Uterus (tissue), 3 donors: ENCODE measurements at regions not wholly inside any gene's neighbourhood (a gene's known extent, or its start where the extent isn't known, plus 50 kb on each side); places are given as distances from the start of the nearest gene placed in this dataset.

Source experiments
- DNase-seq, 2 donors: peaks; one replicate each; pipeline ENCODE4 v3.0.0-alpha.2; 2019 to 2020
- H3K27ac ChIP-seq, 2 donors: fragments of 200-600 bp; sonication (generic); 1 replicate in 1 of 2; 2 replicates in 1 of 2; pipeline ENCODE4 v1.5.1; 2016 to 2018
- H3K27me3 ChIP-seq, 2 donors: fragments of 200-600 bp; sonication (generic); one replicate each; pipeline ENCODE4 v1.5.1; 2018 to 2019; ENCODE audit warnings: control low read depth in 1 of 2
- H3K36me3 ChIP-seq, 2 donors: fragments of 200-600 bp; sonication (generic); one replicate each; pipeline ENCODE4 v1.5.1; 2019; ENCODE audit warnings: control low read depth in 1 of 2
- H3K4me1 ChIP-seq, 2 donors: fragments of 200-600 bp; sonication (generic); one replicate each; pipeline ENCODE4 v1.5.1; 2018 to 2019; ENCODE audit warnings: control low read depth in 1 of 2
- H3K4me3 ChIP-seq, 2 donors: fragments of 200-600 bp; sonication (generic); 1 replicate in 1 of 2; 2 replicates in 1 of 2; pipeline ENCODE4 v1.5.1; 2018 to 2019; ENCODE audit warnings: mild to moderate bottlenecking in 1 of 2
- H3K9me3 ChIP-seq, 2 donors: fragments of 200-600 bp; sonication (generic); one replicate each; pipeline ENCODE4 v1.5.1; 2019; ENCODE audit warnings: control low read depth in 1 of 2
- CTCF ChIP-seq, 4 experiments: fragments of 200-600 bp in 2 of 4; fragments of 450-650 bp in 2 of 4; sonication (generic) in 2 of 4; IDR thresholded peaks; one replicate each; pipeline ENCODE4 v1.5.1; 2016 to 2019; ENCODE audit warnings: antibody characterized with exemption in 4 of 4, mild to moderate bottlenecking in 2 of 4, moderate library complexity in 1 of 4
- POLR2A ChIP-seq, 2 donors: fragments of 450-650 bp; IDR thresholded peaks; one replicate each; pipeline ENCODE4 v1.6.1; 2016; ENCODE audit warnings: antibody characterized with exemption in 2 of 2, mild to moderate bottlenecking in 1 of 2, moderate library complexity in 1 of 2
- intact Hi-C: fragments of 100-400 bp; cut with DNase I; formaldehyde crosslinking; loops from one replicate; pipeline ENCODE4 v1.15.1; 2023; ENCODE audit warnings: low total_unique reads
- donor health status: DM: yes; HTN: yes; CAD: no.

DNA sequence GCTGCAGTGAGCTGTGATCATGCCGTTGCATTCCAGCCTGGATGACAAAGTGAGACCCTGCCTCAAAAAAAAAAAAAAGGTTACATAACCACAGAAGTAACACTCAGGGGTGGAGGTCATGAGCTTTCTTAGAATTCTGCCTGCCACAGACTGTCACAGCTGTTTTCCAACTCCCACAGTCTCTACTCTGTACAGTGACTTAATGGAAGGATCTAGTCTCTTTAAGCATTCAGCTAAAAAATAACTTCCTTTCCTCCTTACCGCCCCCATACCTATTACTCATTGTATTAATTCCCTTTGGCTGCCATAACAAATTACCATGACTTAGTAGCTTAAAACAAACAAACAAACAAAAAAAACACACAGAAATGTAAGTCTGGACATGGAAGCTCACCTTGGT lies 99.6 kb upstream of the UBE2E1 start:
- Histone ChIP-seq H3K36me3 (no peaks in the 10 kb centered on the region), H3K4me3 (no peak overlapping the region), H3K27me3 (no peaks in the 10 kb centered on the region), H3K27ac (no peak overlapping the region), H3K9me3 (no peaks in the 10 kb centered on the region), H3K4me1 (no peaks in the 10 kb centered on the region)
- intact Hi-C loops = no loop called here
- DNase-seq = no peak
- TF ChIP-seq POLR2A (IDR thresholded peaks at IDR 0.05) (no peak), CTCF (IDR thresholded peaks at IDR 0.05) (no peak)

DNA sequence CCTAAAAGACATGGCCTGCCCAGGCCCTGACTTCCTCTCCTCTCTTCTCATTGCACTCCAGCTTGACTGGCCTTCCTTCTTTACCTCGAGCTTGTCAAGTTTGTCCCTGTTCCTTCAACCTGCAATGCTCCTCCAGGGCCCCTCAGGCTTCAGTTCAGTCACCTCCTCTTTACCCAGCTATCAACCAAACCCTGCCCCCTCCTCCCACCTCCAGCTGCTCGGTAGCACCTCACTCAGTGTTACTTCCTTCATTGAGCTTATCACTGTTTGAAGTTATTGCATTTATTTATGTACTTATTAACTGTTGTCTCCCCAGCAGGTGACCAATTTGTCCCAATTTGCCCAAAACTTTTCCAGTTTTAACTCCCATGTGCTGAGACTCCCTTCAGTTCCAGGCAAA lies 95.8 kb upstream of the UBE2E1 start:
- Histone ChIP-seq H3K4me1 (no peaks in the 10 kb centered on the region), H3K9me3 (no peaks in the 10 kb centered on the region), H3K27me3 (no peaks in the 10 kb centered on the region), H3K36me3 (no peaks in the 10 kb centered on the region), H3K27ac (no peak overlapping the region), H3K4me3 (no peak overlapping the region)
- TF ChIP-seq CTCF (IDR thresholded peaks at IDR 0.05) = no peak
- no peak for TF ChIP-seq POLR2A (IDR thresholded peaks at IDR 0.05)
- intact Hi-C loops = no loop called here
- no peak for DNase-seq

DNA sequence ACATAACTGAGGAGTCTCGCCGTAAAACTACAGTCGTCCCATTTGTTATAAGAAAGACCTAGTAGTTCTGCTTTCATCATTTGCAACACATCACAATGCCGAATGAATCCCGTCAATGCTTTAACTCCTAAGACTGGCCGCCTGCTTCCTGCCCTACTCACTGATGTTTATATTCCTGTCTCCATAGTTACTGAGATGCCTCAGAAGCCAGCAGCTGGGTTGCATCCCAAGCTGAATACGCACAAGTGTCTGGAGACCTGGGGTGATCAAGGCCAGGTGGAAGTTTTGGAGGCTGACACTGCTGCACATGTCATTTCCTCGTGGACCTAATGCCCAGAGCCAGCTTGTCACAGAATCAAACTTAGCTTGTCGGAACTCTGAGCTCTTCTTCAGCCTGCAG lies 95.2 kb upstream of the UBE2E1 start:
- no peaks in the 10 kb centered on the region for H3K9me3 ChIP-seq
- intact Hi-C loops = no loop called here
- H3K27ac ChIP-seq = no peak overlapping the region
- peak; percentile 26 to 64 for DNase-seq
- no peak overlapping the region for H3K4me3 ChIP-seq
- no peak for TF ChIP-seq POLR2A (IDR thresholded peaks at IDR 0.05)
- no peak for TF ChIP-seq CTCF (IDR thresholded peaks at IDR 0.05)
- no peaks in the 10 kb centered on the region for H3K4me1 ChIP-seq
- no peaks in the 10 kb centered on the region for H3K36me3 ChIP-seq
- no peaks in the 10 kb centered on the region for H3K27me3 ChIP-seq

DNA sequence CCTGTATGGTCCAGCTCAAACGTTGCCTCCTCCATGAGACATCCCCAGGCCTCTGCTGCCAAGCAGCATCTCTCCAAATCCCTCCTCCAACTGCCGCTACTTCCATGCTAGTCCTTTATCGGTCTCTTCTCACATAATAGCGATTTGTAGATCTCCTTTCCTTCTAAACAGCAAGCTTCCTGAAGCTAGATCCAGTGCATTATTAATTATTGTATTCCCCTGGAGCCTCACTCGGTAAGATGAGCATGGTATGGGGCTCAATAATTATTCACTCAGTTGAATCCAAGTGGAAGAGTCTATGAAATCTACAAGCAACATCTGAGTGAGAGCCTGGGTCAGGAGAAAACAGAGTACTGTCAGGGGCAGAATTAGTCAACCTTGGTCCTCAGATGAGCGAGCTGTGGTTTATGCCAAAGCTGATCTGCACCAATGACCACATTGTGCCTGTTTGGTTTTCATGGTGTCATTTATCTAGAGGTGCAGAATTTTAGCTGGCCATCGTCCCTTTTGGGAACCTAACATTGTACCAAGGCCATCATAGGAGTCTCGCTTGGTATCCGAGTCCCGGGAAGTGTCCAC lies 93.8 kb upstream of the UBE2E1 start:
- no peaks in the 10 kb centered on the region for H3K27me3 ChIP-seq
- intact Hi-C loops = no loop called here
- no peak for DNase-seq
- TF ChIP-seq POLR2A (IDR thresholded peaks at IDR 0.05) (no peak), CTCF (IDR thresholded peaks at IDR 0.05) (no peak)
- H3K9me3 ChIP-seq = no peaks in the 10 kb centered on the region
- no peaks in the 10 kb centered on the region for H3K36me3 ChIP-seq
- H3K27ac ChIP-seq = peak overlapping the region in 1 of 2 donors; percentile 12
- H3K4me3 ChIP-seq = no peak overlapping the region
- no peaks in the 10 kb centered on the region for H3K4me1 ChIP-seq

GRCh38 chr3:23712656-23713559 lies 92.8 kb upstream of the UBE2E1 start:
- Histone ChIP-seq H3K27me3 (no peaks in the 10 kb centered on the region), H3K36me3 (no peaks in the 10 kb centered on the region), H3K27ac (peak overlapping the region in 1 of 2 donors; percentile 12), H3K4me3 (no peak overlapping the region), H3K4me1 (no peaks in the 10 kb centered on the region), H3K9me3 (no peaks in the 10 kb centered on the region)
- peak; percentile 75 to 80 for DNase-seq
- intact Hi-C loops = no loop called here
- TF ChIP-seq POLR2A (IDR thresholded peaks at IDR 0.05) = no peak
- peak in 2 of 4 experiments; percentile 30 to 36 for TF ChIP-seq CTCF (IDR thresholded peaks at IDR 0.05)
